ENCODE measurements at regions not wholly inside any gene's neighbourhood (a gene's known extent, or its start where the extent isn't known, plus 50 kb on each side); places are given as distances from the start of the nearest gene placed in this dataset.

- DNase-seq = no peak
Measured at GRCh38 chr11:27857588-27857987, 157.3 kb upstream of the BDNF start.

- DNase-seq = no peak
Measured at GRCh38 chr11:27857014-27857413, 156.8 kb upstream of the BDNF start.

GRCh38 chr11:27848423-27848822 is 148.2 kb upstream of the BDNF start:
- no peak for DNase-seq

GRCh38 chr11:27847496-27847895 is 147.2 kb upstream of the BDNF start:
- no peak for DNase-seq

DNA sequence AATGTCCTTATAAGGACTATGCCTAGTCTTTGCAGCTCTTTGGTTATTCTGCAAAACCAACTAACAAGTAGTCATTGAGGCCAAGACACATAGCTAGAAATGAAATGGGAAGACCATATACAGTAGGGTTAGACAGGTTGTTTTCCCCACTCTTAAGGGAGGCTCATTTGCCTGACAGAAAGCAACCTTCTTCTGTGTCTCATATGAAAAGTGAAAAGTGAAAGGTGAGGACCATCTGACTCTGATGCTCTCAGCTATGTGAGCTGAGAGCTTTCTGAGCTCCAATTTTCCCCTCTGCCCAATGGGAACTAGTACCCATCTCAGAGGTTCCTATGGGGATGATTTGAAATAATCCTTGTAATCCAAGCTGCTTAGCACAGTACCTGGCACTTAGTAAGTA is 142.0 kb upstream of the BDNF start:
- DNase-seq = no peak

- no peak for DNase-seq
Measured at GRCh38 chr11:27841023-27841422, 140.8 kb upstream of the BDNF start.

- peak; percentile 51 for DNase-seq
Measured at GRCh38 chr11:27839226-27839913, 139.1 kb upstream of the BDNF start.

DNA sequence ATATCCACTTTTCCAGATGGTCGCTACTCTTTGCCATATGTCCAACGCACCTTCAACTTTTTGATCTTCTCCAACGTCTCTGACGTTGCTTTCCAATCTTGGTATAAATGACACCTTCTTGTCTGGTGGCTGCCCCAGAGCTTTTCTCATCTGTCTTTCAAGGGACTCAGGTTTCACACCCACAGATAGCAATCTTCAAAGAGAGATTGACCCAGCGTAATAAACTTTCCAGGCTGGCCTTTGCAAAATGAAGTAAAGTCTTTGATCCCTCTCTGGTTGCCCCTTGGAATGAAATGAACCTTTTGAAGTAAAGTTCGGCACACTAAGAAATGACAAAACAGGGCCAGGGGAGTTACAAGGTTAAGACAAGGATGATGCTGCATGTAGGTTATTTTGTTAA is 138.4 kb upstream of the BDNF start:
- DNase-seq = no peak

GRCh38 chr11:27837895-27838563 is 137.8 kb upstream of the BDNF start:
- DNase-seq = no peak

DNA sequence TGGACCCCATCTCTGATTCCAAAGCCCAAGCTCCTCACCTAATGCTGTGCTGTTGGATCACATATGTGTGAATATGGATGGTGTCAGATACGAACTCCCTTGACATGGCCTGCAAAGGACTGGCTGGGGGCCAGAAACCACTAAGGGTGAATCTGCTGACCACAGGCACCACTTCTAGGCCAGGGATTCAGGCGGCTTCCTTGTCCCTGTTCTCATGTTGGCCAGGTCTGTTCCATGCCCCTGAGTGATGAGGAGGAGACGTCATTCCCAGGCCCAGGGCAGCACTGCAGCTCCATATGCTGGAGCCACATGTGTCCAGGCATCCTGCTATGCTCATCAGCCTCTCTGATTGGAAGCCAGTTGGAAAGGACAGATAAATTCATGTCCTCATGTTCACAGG is 130.0 kb upstream of the BDNF start:
- DNase-seq = no peak

DNA sequence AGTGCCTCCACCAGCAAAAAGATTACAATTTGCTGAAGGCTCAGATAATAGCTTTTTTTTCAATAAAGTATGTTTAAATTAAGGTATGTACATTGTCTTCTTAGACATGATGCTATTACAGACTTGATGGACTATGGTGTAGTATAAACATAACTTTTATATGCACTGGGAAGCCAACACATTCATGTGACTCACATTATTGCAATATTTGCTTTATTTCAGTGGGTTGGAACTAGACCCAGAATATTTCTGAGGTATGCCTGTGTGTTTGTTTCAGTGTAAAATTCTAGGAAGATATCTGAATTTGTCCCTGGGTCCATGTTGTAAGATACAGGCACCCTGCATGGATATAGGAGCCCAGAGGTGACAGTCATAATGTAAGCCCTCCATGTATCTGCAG is 120.0 kb upstream of the BDNF start:
- DNase-seq = peak; percentile 57

DNA sequence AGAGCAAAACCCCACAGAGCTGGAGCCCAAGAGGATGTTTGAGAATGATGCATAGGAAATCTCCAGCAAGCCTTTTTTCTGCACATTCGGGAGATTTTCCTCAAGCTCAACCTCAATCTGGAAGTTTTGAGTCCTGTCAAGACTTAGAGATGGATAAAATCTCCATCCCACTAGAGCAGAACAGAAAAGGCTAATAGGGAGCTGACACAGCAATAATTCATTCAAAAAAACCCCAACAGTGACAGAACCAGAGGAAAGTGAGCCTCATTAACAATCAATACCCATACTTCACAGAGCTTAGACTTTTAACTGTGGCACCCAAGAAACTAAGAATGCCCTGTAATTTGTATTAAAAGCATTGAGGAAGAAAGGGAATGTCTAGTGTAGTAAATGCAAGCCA is 115.9 kb upstream of the BDNF start:
- DNase-seq = no peak

- peak; percentile 52 for DNase-seq
Measured at GRCh38 chr11:27812341-27812740, 112.1 kb upstream of the BDNF start.

GRCh38 chr11:27807596-27807995 is 107.3 kb upstream of the BDNF start:
- peak; percentile 42 for DNase-seq

GRCh38 chr11:27806122-27806521 is 105.9 kb upstream of the BDNF start:
- no peak for DNase-seq

DNA sequence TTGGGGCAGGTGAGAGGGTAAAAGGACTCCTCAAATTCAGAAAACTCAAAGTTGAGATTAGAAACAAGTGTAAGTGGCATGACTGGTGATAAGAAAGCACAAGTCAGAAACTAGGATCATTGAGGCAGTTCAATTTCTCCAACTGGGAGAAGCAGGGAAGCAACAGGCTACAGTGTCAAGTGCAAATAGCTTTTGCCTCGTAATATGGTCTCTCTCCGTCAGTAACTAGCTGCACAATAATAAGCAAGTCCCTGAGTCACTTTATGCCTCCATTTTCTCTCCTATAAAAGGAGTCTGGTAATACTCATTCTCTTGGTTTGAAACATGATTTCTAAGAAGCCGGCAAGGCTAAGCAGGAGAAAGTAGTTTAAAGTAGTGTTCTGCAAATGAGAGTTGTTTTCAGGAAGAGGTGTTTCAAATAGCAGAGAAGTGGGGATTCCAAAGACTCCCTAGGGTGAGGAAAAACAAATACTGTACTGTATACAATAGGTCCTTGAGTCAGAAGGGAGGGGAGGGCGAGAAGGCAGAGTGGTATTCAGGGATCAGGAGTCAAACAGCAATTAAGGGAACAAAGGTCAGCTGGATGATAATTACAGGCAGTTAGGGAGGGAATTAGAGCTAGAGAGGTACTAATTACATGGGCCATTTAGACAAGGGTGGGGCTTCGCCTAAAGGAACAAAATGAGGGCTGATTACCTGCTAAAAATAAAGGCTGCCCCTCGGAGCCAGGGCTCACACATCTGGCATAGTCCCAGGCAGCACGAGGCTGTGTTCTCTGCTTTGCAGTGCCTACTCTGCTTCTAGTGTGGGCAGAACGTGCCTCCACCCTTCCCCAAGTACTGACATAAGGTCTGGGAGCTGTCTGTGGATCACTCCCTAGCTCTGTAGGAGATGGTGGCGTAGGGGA is 96.0 kb upstream of the BDNF start:
- DNase-seq = no peak

DNA sequence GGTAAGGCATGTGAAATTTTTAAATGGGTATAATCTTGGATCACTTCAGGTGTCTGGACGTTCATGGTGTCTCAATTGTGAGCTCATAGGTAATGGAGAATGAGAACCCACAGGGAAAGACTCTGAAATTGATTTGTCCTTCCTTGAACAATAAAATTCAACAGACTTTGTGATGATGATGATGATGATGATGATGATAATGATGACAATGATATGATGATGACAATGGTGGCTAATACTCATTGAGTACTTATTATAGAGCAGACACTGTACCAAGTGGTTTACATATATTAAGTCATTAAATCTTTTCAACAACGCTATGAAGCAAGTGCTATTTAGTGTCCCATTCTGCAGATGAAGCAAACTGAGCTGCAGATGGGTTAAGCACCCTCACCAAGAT is 86.6 kb upstream of the BDNF start:
- no peak for DNase-seq

DNA sequence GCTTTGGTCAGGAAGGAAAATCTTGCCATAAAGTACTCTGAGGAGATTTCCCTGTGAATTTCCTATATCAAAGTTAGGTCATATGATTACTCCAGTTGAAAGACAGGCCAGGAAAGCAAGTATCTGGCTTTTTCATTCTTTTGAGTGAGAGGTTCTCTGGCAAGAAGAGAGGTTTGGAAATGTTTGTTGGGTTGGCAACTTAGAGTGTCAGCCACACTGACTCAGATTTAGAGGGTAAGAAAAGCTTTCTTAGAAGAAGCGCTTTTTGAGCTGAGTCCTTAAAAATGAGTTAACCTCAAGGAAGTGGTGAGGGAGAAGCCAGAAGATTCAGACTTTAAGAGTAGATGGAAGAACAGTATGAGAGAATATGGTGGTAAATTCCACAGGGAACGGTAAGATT is 86.1 kb upstream of the BDNF start:
- no peak for DNase-seq

- DNase-seq = no peak
Measured at GRCh38 chr11:27783701-27784355, 83.6 kb upstream of the BDNF start.

DNA sequence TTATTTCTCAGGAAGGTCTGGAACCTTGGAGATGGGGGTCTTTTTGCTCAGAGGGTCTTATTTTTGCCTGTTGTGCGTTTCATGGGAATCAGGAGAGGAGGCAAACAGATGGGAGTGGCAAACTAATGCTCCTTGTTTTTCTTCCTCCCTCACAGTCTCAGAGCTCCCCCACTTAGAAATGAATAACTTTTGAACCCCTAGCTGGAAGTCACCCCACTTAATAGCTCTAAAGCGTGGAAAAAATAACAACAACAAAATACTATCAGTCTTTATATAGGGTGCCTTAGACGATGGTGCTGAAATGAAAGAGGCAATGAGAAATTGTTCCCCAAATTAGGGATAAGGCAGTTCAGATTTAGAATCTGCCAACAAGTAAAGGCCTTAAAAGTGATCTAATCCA is 76.8 kb upstream of the BDNF start:
- DNase-seq = no peak

DNA sequence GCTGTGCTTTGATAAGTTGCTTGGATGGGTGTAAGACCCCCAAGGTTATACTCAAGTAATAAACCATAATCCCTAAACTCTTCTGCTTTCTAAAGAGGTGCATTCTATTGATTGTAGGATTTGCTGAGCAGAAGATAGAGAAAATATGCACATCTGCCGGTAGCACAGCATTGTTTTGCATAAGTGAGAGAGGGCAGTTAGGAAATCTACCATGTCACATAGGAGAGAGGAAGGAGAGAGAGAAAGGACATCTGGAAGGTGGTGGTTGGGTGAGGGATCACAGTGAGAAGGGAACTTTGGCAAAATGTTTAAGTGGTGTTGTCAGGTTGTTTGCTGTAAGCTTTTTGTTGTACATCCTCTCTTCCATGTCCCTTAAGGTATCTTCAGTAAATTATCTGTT is 73.6 kb upstream of the BDNF start:
- DNase-seq = no peak

DNA sequence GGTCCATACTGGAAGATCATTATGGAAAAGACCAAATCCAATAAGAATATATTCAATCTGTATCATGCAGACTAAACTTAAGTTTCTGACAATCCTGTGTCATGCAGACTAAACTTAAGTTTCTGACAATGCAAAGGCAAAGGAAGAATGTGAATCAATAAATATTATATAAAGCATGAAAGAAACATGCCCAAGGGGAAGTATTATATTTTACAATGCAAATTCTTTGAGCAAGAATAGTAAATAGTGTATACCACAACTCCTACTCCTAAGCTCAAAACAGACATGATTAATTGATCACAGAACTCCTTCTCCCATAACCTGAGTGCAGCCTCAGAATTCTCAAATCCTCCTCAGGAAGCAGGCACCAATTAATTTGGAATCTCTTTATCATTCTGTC is 71.3 kb upstream of the BDNF start:
- DNase-seq = no peak

DNA sequence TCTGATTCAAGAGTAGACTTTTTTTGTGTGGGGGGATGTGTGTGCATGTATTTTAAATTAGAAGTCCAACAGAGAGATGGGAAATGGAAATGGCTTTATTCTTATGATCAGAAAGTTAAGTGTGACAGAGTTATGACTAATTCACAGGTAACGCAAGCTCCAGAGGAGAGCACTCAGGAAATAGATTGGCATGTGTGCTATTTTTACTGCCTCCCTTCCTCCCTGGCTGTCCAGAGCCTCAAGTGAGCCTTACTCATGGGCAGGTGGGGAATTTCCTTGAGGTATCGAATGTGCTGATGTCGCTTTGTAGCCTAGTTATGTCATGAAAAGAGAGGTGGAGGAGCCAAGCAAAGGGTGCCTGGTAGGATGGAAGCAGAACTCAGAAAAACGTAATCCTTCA is 70.3 kb upstream of the BDNF start:
- peak; percentile 16 for DNase-seq

All from fibroblast of skin of right biceps (primary cell).